DMS153 treated with DMSO at 0.1 percent for 48 hours (cell line): ENCODE measurements at regions not wholly inside any gene's neighbourhood (a gene's known extent, or its start where the extent isn't known, plus 50 kb on each side); places are given as distances from the start of the nearest gene placed in this dataset.

ENCODE experiments used
- DNase-seq: peaks from one replicate; lab custom pipeline; 2025; ENCODE audit not compliant: unreplicated experiment; lab: John Stamatoyannopoulos, UW

DNA sequence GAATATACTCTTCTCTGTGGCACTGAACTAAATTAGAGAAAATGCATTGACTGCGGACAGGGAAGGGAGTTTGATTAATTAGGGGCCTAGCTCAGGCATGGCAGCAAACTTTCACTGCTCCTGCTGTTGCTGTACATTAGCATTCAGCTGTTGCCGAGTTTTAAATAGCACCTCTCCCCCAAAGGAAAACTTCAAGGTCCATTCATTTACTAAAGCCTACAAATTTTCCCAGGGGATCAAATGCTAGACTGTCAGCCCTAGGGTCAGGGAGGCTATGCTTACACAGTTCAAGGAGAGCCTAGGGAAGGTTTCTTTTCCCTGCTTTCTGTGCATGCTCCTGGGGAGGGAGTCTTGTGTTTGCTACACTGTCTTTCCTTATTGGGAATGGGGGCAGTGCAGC lies 60.0 kb upstream of the GZMB start:
- no peak for DNase-seq

DNA sequence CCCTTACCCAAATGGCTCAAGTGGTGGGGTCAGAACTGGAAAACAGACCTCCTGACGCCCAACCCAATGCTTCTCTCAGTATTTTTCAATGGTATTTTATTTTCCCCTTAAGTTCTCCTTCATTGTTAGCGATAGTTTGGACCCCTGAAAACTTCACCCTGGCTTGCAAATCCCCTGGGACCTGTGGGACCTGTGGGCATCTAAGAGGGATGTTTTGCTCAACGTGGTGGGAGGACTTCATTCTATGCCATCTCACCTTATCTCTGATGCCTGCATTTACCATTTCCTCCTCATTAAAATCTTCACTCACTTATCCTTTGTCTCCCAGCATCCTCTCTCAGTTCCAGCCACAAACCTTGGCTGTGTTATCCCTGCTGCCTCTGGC lies 59.4 kb upstream of the GZMB start:
- no peak for DNase-seq

DNA sequence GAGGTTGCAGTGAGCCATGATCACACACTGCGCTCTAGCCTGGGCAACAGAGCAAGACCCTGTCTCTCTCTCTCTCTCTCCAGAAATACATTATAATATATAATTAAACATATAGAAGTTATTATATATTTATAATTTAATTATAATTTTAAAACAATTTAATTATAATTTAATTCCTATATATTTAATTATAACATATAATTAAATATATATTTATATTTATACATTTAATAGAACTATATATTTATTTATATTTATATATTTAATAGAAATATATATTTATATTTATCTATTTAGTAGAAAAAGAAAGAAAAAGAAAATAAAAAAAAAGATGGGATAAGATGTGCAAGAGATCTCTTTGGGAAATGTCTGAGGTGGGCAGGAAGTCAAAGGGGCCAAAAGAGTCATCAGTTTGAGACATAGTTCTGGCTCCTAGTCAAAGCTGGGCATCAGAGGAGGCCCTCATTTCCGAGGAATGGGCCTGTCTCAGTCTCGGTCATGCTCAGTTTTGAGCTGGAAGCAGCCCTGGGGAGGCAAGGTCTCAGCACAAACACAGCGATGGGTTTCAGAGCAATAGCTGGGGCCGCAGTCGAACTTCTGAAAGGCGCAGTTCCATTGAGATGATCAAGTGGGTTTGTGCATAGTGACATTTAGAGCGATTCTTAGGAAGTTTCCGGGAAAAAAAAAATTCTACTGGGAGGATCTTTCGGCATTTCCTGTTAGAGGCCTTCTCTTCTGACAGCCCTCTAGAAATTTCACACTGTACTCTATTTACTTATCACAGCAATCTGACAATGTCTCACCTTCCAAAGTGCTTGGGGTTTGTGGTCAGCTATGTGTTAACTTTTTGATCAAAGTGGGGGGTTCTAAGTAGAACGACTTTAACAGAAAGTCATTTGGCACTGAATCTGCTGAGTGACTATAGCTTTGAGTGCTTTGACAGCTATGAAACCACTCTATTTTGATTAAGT lies 58.7 kb upstream of the GZMB start:
- DNase-seq, result no peak

DNA sequence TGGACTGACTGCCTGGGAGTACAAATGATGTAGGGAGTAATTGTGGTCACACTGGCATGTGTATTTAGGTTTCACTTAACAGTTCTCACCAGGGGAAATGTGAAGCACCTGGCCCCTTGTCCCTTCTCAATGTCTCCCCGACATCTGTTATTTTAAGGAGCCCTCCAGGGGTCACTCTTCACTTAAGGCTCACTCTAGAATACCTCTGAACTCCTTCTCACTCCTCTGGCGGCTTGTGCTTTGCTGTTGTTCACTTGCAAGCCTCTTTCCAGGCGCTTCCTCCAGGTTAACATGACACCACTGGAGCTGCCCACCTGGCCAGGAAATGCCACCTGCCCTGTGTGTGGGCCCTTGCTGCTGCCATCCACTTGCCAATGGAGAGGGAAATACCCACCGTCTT lies 56.5 kb upstream of the GZMB start:
- no peak for DNase-seq

DNA sequence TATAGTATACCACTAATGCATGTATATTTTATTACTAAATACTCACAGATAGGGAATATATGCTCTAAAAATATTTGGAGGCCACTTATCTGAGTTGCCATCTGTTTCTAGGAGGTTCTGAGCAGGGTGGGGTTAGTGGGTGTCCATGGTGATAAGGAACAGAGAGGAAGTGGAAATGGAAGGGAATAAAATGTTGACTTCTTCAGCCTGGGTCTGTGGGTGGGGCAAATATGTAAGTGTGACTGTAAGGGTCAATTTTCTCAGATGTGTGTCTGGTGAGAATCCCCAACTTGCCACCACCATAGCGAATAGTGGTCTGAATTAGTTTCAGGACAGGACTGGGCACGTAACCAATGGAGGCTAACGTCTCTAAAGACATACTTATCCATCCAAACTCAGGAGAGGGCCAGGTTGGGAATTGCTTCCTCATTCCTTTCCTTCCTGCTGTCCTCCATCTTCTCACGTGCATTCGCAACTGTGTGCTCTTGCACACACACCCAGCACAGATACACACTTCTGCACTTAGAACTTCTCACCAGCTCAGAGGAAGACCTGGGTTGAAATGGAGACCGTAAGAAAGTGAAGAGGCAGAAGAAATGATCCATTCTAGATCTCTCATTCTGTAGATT lies 54.2 kb upstream of the GZMB start:
- no peak for DNase-seq
